Stimulated activated CD4-positive, alpha-beta T cell treated with anti-CD3 and anti-CD28 coated beads, TNF-alpha, amount 100 ng/mL, for 24 hours (primary cell): ENCODE measurements at regions not wholly inside any gene's neighbourhood (a gene's known extent, or its start where the extent isn't known, plus 50 kb on each side); places are given as distances from the start of the nearest gene placed in this dataset.
"Not testable (repeated sequence)": the region's sequence is repeated elsewhere in the genome, so short reads cannot be mapped to it uniquely, and the experiment has no call there.

Experiments used
- DNase-seq, 3 experiments: peaks; one replicate each; pipeline ENCODE4 v3.0.0-alpha.2; 2020; ENCODE audit warnings: low read depth in 3 of 3

DNA sequence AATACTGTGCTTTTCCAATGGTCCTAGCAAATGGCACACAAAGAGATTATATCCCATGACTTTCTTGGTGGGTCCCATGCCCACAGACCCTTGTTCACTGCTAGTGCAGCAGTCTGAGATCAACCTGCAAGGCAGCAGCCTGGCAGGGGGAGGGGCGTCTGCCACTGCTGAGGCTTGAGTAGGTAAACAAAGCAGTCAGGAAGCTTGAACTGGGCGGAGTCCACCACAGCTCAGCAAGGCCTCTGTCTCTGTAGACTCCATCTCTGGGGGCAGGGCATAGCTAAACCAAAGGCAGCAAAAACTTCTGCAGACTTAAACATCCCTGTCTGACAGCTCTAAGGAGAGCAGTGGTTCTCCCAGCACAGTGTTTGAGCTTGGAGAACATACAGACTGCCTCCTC is 82.9 kb downstream of the ZNF737 start:
- DNase-seq = no peak

DNA sequence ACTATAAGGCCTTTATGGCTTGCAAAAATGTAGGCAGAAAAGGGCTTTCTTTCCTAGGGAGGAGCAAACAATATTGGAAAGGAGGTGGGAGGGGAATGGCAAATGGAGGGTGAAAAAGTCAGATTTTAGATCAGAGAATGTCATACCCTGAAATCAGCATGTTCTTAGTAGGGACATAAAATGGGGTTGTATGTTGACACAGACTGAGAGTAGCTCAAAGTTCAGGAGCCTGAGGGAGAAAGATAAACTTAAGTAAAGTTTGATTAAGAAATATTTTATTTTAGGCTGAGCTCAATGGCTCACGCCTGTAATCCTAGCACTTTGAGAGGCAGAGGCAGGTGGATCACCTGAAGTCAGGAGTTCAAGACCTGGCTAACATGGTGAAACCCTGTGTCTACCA is 83.8 kb downstream of the ZNF737 start:
- no peak for DNase-seq

DNA sequence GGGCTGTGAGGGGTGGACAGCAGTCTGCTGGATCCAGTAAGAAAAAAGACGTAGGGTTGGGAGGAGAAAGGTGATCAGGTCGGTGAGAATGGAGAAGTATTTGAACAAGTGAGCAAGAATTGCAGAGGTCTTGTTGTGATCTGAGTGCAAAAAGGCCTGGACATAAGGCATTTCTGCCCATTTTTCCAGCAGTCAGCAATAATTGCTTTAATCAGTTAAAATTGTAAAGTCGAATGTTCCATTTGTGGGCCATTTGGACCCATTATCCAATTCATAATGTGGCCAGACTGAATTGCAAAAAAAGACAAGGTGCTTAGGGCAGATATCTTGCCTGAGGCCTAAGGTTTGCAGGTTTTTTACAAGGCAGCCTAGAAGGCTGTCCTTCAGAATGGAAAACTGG is 86.1 kb downstream of the ZNF737 start:
- DNase-seq = no peak

GRCh38 chr19:20478936-20479335 is 86.6 kb downstream of the ZNF737 start:
- DNase-seq = no peak

DNA sequence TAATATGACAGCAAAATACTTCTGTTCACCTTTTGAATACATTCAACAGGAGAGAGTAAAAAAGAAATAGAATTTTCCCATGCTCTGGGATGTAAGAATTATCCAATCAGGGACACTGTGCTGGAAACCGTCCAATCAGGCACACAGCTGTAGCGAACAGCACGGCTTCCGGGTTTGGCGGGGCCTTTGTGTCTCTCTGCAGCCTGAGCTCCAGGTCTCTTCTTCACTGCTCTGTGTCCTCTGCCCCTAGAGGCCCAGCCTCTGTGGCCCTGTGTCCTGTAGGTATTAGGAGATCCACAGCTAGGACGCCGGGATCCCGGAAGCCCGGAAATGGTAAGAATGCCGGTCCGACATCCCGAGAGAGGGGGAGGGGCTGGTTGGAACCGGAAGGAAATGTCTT is 92.7 kb downstream of the ZNF737 start:
- DNase-seq = no peak

- DNase-seq = no peak
Observed at GRCh38 chr19:20471431-20471830, 94.2 kb downstream of the ZNF737 start.

GRCh38 chr19:20470345-20471135 is 95.0 kb downstream of the ZNF737 start:
- no peak for DNase-seq

DNA sequence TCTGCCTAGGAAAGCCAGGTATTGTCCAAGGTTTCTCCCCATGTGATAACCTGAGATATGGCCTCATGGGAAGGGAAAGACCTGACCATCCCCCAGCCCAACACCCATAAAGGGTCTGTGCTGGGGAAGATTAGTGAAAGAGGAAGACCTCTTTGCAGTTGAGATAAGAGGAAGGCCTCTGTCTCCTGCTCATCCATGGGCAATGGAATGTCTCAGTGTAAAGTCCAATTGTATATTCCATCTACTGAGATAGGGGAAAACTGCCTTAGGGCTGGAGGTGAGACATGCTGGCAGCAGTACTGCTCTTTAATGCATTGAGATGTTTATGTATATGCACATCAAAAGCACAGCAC is 99.0 kb downstream of the ZNF737 start:
- not testable (repeated sequence) for DNase-seq

DNA sequence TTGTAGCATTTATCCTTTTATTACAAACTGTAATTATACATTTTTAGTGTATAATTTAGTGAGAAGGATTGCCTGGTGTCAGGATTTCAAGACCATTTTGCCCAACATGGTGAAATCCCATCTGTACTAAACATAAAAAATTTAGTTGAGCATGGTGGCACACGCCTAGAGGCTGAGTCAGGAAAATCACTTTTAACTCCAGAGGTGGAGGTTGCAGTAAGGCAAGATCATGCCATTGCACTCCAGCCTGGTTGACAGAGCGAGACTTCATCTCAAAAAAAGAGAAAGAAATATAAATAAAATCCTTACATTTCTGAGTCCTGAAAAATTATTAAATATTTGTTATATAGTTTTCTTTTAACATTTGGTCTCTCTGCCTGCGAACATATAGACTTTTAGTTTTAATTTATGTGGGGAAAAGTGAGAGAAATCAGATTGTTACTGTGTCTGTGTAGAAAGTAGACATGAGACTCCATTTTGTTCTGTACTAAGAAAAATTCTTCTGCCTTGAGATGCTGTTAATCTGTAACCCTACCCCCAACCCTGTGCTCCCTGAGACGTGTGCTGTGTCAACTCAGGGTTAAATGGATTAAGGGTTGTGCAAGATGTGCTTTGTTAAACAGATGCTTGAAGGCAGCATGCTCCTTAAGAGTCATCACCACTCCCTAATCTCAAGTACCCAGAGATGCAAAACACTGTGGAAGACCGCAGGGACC is 99.5 kb downstream of the ZNF737 start:
- DNase-seq = not testable (repeated sequence)

GRCh38 chr19:20453425-20453935 is 112.1 kb downstream of the ZNF737 start:
- no peak for DNase-seq

GRCh38 chr19:20444202-20444885 is 121.2 kb downstream of the ZNF737 start:
- DNase-seq = no peak

GRCh38 chr19:20432266-20432842 is 133.2 kb downstream of the ZNF737 start:
- DNase-seq = not testable (repeated sequence)

DNA sequence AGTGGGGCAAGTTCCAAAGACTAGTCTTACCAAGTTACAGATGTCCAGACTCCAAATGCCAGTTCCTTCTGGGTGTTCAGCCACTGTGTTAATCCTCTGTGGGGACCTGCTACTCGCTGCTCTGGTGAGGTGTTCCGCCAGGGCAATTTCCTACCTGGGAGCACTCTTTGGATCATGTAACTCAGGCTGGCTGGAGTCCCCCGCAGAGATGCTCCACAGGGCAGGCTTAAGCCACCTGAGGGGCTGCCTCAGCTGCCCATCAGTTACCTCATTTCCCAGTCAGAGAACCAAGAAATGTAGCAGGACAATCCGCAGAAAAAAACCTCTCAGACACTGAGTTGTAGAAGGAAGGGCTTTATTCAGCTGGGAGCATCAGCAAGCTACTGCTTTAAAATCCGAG is 133.8 kb downstream of the ZNF737 start:
- no peak for DNase-seq

GRCh38 chr19:20423381-20424197 is 142.0 kb downstream of the ZNF737 start:
- peak in 2 of 3 experiments; percentile 2 to 27 for DNase-seq

GRCh38 chr19:20422216-20423205 is 143.1 kb downstream of the ZNF737 start:
- no peak for DNase-seq

DNA sequence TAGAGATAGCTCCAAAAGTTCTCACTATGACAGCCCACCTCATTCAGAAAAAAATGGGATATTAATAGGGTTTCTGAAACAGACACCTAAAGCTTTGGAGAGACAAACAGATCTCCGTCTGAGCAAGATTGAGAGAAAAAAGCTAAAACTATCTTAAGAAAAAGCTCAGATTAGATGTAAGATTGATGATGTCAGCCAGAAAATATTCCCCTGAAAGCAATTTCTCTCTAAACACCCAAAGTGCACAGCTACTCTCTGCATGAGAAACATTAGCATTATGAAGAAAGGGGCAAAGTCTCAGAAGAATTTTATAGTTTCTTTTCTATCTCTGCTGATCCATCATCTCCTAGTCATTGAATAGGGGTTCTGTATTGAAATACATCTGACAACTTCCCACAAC is 148.9 kb downstream of the ZNF737 start:
- DNase-seq = no peak

- no peak for DNase-seq
Observed at GRCh38 chr19:20414120-20414519, 151.5 kb downstream of the ZNF737 start.

GRCh38 chr19:20413705-20414104 is 151.9 kb downstream of the ZNF737 start:
- DNase-seq = no peak

DNA sequence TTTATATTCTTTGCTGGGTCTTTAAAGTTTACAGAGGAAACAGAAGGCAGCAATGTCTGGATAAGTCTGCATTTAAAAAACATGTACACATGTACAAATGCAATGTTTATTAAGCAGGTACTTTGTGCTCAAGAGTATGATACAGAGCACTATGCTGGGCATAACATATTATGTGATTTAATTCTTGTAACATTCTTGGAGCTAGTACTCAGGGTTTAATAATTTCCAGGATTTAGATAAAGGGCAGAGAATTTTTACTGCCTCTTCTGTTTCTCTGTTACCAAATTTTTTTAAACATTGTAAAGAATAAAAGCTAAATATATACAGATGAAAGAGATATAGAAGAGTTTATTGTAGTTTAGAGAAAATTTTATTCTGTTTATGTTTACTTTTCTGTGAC is 152.7 kb downstream of the ZNF737 start:
- DNase-seq = no peak

DNA sequence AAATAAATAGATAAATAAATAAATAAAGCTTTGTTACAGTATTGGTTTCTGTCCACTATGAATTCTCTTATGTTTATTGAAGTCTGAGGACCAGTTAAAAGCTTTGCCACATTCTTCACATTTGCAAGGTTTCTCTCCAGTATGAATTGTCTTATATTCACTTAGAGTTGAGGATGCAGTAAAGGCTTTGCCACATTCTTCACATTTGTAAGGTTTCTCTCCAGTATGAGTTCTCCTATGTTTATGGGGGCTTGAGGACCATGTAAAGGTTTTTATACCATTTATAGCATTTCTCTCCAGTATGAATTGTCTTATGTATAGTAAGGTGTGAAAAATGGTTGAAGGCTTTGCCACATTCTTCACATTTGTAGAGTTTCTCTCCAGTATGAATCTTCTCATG is 168.3 kb downstream of the ZNF737 start:
- DNase-seq = no peak
